Endodermal cell (in vitro differentiated cells): ENCODE measurements at regions not wholly inside any gene's neighbourhood (a gene's known extent, or its start where the extent isn't known, plus 50 kb on each side); places are given as distances from the start of the nearest gene placed in this dataset.

Experiments used
- DNase-seq: peaks from one replicate; pipeline ENCODE4 v3.0.0-alpha.2; 2017
- H3K27ac ChIP-seq: 2 replicates; pipeline ENCODE4 v1.5.1; 2013; ENCODE audit warnings: mild to moderate bottlenecking, low read depth, low read length, moderate library complexity
- H3K27me3 ChIP-seq: 2 replicates; pipeline ENCODE4 v1.6.1; 2013; ENCODE audit warnings: mild to moderate bottlenecking, low read length, moderate library complexity; ENCODE audit not compliant: insufficient read depth, control insufficient read depth, poor library complexity, severe bottlenecking
- H3K36me3 ChIP-seq: 2 replicates; pipeline ENCODE4 v1.7.0; 2013; ENCODE audit warnings: mild to moderate bottlenecking, low read length, moderate library complexity; ENCODE audit not compliant: control insufficient read depth, insufficient read depth
- H3K4me1 ChIP-seq: one replicate; pipeline ENCODE4 v1.7.0; 2013; ENCODE audit warnings: low read length; ENCODE audit not compliant: control insufficient read depth, insufficient read depth
- H3K4me3 ChIP-seq: 2 replicates; pipeline ENCODE4 v1.5.1; 2013; ENCODE audit warnings: mild to moderate bottlenecking, low read length, moderate library complexity
- H3K9ac ChIP-seq: 2 replicates; pipeline ENCODE4 v1.6.1; 2013; ENCODE audit warnings: mild to moderate bottlenecking, low read length, moderate library complexity; ENCODE audit not compliant: poor library complexity, severe bottlenecking; ENCODE audit errors: extremely low read depth
- H3K9me3 ChIP-seq: 2 replicates; pipeline ENCODE4 v1.6.1; 2013; ENCODE audit warnings: mild to moderate bottlenecking, low read length, moderate library complexity; ENCODE audit not compliant: control insufficient read depth
- H3K27ac Mint-ChIP-seq: 2 replicates; pipeline ENCODE4 v1.8.0; 2020; ENCODE audit warnings: mixed read lengths
- H3K27me3 Mint-ChIP-seq: 2 replicates; pipeline ENCODE4 v1.8.0; 2021; ENCODE audit warnings: mild to moderate bottlenecking, mixed read lengths; ENCODE audit not compliant: insufficient read depth
- H3K36me3 Mint-ChIP-seq: 2 replicates; pipeline ENCODE4 v1.8.0; 2020; ENCODE audit warnings: low read depth, mixed read lengths
- H3K4me1 Mint-ChIP-seq: 2 replicates; pipeline ENCODE4 v1.8.0; 2020; ENCODE audit warnings: mixed read lengths
- H3K4me3 Mint-ChIP-seq: 2 replicates; pipeline ENCODE4 v1.8.0; 2020; ENCODE audit warnings: mild to moderate bottlenecking, moderate library complexity, mixed read lengths
- H3K9me3 Mint-ChIP-seq: 2 replicates; pipeline ENCODE4 v1.8.0; 2020; ENCODE audit warnings: mild to moderate bottlenecking, mixed read lengths
- WGBS, 2 experiments: methylation state at CpG; one replicate each; pipeline versions ENCODE4 v1.1.5 to v1.1.7; 2013; ENCODE audit warnings: missing lambda C conversion rate in 2 of 2, mixed read lengths in 1 of 2; ENCODE audit not compliant: insufficient coverage in 1 of 2, insufficient read length in 1 of 2; 5-methylcytosine and 5-hydroxymethylcytosine counted together
- TF ChIP-seq, protein P1 (sequence below): fragments of 200-600 bp; sonication (generic); conservative IDR thresholded peaks from 2 replicates; pipeline ENCODE4 v1.5.0; 2021; ENCODE audit warnings: antibody characterized with exemption, mild to moderate bottlenecking

- Mint-ChIP-seq H3K9me3 (peaks cover 25% of the 10 kb centered on the region), H3K27me3 (no peaks in the 10 kb centered on the region), H3K4me3 (no peak overlapping the region), H3K27ac (no peak overlapping the region), H3K36me3 (no peaks in the 10 kb centered on the region), H3K4me1 (peaks cover 2% of the 10 kb centered on the region)
- no peaks in the 10 kb centered on the region for H3K4me1 ChIP-seq
- no peaks in the 10 kb centered on the region for H3K27me3 ChIP-seq
- no peak overlapping the region for H3K4me3 ChIP-seq
- TF ChIP-seq, protein P1, sequence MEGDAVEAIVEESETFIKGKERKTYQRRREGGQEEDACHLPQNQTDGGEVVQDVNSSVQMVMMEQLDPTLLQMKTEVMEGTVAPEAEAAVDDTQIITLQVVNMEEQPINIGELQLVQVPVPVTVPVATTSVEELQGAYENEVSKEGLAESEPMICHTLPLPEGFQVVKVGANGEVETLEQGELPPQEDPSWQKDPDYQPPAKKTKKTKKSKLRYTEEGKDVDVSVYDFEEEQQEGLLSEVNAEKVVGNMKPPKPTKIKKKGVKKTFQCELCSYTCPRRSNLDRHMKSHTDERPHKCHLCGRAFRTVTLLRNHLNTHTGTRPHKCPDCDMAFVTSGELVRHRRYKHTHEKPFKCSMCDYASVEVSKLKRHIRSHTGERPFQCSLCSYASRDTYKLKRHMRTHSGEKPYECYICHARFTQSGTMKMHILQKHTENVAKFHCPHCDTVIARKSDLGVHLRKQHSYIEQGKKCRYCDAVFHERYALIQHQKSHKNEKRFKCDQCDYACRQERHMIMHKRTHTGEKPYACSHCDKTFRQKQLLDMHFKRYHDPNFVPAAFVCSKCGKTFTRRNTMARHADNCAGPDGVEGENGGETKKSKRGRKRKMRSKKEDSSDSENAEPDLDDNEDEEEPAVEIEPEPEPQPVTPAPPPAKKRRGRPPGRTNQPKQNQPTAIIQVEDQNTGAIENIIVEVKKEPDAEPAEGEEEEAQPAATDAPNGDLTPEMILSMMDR, result peak; percentile 69
- H3K9ac ChIP-seq, result no peak overlapping the region
- H3K9me3 ChIP-seq, result no peaks in the 10 kb centered on the region
- peak; percentile 75 for DNase-seq
- WGBS, 2 experiments, result 14% methylated on average over 2 of the region's 2 CpGs; no CpG with 5 or more reads in 1 of the 2 experiments
- H3K27ac ChIP-seq, result no peak overlapping the region
- H3K36me3 ChIP-seq, result no peaks in the 10 kb centered on the region
Measured at GRCh38 chrX:51148848-51149247, 183.8 kb upstream of the NUDT10 start.

- no peaks in the 10 kb centered on the region for H3K36me3 Mint-ChIP-seq
- H3K27ac Mint-ChIP-seq, result no peak overlapping the region
- Histone ChIP-seq H3K9ac (no peak overlapping the region), H3K36me3 (no peaks in the 10 kb centered on the region), H3K27me3 (no peaks in the 10 kb centered on the region), H3K9me3 (no peaks in the 10 kb centered on the region), H3K27ac (no peak overlapping the region), H3K4me1 (no peaks in the 10 kb centered on the region), H3K4me3 (no peak overlapping the region)
- DNase-seq, result no peak
- H3K9me3 Mint-ChIP-seq, result peaks cover 30% of the 10 kb centered on the region
- 83% methylated on average over 1 of the region's 1 CpG; no CpG with 5 or more reads in 1 of the 2 experiments for WGBS, 2 experiments
- no peak overlapping the region for H3K4me3 Mint-ChIP-seq
- no peaks in the 10 kb centered on the region for H3K4me1 Mint-ChIP-seq
- no peaks in the 10 kb centered on the region for H3K27me3 Mint-ChIP-seq
- TF ChIP-seq, protein P1, result no peak
Measured at GRCh38 chrX:51151734-51152133, 180.9 kb upstream of the NUDT10 start.

DNA sequence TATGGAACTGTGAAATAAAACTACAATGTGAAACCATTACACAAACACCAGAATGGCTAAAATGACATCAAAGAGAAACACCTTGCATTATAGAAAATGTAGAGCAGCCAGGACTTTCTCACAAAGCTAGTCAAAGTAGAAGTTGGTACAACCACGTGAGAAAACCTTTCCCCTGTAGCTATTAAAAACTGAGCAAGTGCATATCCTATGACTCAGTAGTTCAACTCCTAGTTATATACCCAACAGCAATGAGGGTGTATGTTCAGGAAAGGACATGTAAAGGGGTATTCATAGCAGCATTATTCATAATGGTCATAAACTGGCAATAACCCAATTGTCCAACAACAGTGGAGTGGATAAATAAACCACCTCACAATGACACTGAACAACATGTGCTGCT lies 177.5 kb upstream of the NUDT10 start:
- no peaks in the 10 kb centered on the region for H3K27me3 Mint-ChIP-seq
- DNase-seq, result no peak
- Histone ChIP-seq H3K9ac (no peak overlapping the region), H3K9me3 (no peaks in the 10 kb centered on the region), H3K27ac (no peak overlapping the region), H3K4me3 (no peak overlapping the region), H3K4me1 (no peaks in the 10 kb centered on the region), H3K27me3 (no peaks in the 10 kb centered on the region), H3K36me3 (no peaks in the 10 kb centered on the region)
- H3K27ac Mint-ChIP-seq, result no peak overlapping the region
- WGBS, 2 experiments, result 100% methylated on average over 1 of the region's 1 CpG; no CpG with 5 or more reads in 1 of the 2 experiments
- TF ChIP-seq, protein P1, result no peak
- H3K4me1 Mint-ChIP-seq, result no peaks in the 10 kb centered on the region
- peaks cover 34% of the 10 kb centered on the region for H3K9me3 Mint-ChIP-seq
- H3K36me3 Mint-ChIP-seq, result peaks cover 2% of the 10 kb centered on the region
- no peak overlapping the region for H3K4me3 Mint-ChIP-seq
